Ascending aorta (tissue), 2 donors: ENCODE measurements at regions not wholly inside any gene's neighbourhood (a gene's known extent, or its start where the extent isn't known, plus 50 kb on each side); places are given as distances from the start of the nearest gene placed in this dataset.

Experiments used
- DNase-seq, 2 donors: peaks; one replicate each; pipeline ENCODE4 v3.0.0-alpha.2; 2019; ENCODE audit warnings: low spot score in 2 of 2
- H3K27ac ChIP-seq, 2 donors: fragments of 200-600 bp; sonication (generic); one replicate each; pipeline ENCODE4 v1.5.1; 2016 to 2017; ENCODE audit warnings: mild to moderate bottlenecking in 1 of 2
- H3K27me3 ChIP-seq: fragments of 200-600 bp; sonication (generic); one replicate; pipeline ENCODE4 v1.5.1; 2017
- H3K36me3 ChIP-seq, 2 donors: fragments of 200-600 bp; sonication (generic); one replicate each; pipeline ENCODE4 v1.5.1; 2016
- H3K4me1 ChIP-seq, 2 donors: fragments of 200-600 bp; sonication (generic); one replicate each; pipeline ENCODE4 v1.5.1; 2016 to 2017; ENCODE audit warnings: mild to moderate bottlenecking in 1 of 2
- H3K4me3 ChIP-seq, 2 donors: fragments of 200-600 bp; sonication (generic); one replicate each; pipeline ENCODE4 v1.5.1; 2016 to 2017; ENCODE audit warnings: mild to moderate bottlenecking in 1 of 2
- H3K9me3 ChIP-seq, 2 donors: fragments of 200-600 bp; sonication (generic); one replicate each; pipeline ENCODE4 v1.5.1; 2016
- intact Hi-C: fragments of 100-400 bp; cut with DNase I; formaldehyde crosslinking; loops from one replicate; pipeline ENCODE4 v1.15.1; 2023
- TF ChIP-seq, protein P1 (sequence below), 3 experiments: fragments of 200-600 bp in 2 of 3; fragments of 450-650 bp in 1 of 3; sonication (generic) in 2 of 3; IDR thresholded peaks; one replicate each; pipeline ENCODE4 v1.5.1; 2016 to 2019; ENCODE audit warnings: antibody characterized with exemption in 3 of 3, mild to moderate bottlenecking in 1 of 3, moderate library complexity in 1 of 3

DNA sequence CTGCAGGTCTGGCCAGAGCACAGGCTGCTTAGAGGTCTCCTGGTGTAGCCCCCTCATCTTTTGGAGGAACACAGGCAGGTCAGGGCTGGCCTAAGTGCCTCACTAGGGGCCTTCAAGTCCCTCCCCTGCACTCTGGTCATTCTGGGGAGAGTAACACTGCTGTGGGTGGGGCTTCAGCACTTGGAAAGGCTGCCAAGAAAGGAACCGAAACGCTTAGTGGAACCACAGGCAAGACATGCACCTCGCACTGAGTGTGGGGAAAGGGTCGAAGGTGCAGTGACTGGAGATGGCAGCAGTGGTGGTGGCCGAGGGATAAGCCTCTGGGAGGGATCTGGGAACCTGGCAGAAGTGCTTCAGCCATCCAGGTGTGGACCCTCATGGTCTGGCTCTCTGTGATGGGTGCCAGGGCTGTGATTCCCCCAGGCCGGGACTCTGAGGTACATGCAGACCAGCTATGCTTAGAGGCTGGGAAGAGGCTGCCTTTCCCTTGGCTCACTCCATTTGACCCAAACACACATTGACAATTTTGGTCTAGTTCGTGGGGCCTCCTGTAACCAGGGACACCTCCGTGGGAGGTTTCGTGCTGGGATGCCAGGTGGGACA lies 182.9 kb upstream of the CSF3R start:
- no peak for DNase-seq
- Histone ChIP-seq H3K4me1 (no peaks in the 10 kb centered on the region), H3K27me3 (no peaks in the 10 kb centered on the region), H3K4me3 (no peak overlapping the region), H3K36me3 (no peaks in the 10 kb centered on the region), H3K9me3 (no peaks in the 10 kb centered on the region), H3K27ac (no peak overlapping the region)
- intact Hi-C loops, result no loop called here
- TF ChIP-seq, protein P1, sequence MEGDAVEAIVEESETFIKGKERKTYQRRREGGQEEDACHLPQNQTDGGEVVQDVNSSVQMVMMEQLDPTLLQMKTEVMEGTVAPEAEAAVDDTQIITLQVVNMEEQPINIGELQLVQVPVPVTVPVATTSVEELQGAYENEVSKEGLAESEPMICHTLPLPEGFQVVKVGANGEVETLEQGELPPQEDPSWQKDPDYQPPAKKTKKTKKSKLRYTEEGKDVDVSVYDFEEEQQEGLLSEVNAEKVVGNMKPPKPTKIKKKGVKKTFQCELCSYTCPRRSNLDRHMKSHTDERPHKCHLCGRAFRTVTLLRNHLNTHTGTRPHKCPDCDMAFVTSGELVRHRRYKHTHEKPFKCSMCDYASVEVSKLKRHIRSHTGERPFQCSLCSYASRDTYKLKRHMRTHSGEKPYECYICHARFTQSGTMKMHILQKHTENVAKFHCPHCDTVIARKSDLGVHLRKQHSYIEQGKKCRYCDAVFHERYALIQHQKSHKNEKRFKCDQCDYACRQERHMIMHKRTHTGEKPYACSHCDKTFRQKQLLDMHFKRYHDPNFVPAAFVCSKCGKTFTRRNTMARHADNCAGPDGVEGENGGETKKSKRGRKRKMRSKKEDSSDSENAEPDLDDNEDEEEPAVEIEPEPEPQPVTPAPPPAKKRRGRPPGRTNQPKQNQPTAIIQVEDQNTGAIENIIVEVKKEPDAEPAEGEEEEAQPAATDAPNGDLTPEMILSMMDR (IDR thresholded peaks at IDR 0.05), result no peak

DNA sequence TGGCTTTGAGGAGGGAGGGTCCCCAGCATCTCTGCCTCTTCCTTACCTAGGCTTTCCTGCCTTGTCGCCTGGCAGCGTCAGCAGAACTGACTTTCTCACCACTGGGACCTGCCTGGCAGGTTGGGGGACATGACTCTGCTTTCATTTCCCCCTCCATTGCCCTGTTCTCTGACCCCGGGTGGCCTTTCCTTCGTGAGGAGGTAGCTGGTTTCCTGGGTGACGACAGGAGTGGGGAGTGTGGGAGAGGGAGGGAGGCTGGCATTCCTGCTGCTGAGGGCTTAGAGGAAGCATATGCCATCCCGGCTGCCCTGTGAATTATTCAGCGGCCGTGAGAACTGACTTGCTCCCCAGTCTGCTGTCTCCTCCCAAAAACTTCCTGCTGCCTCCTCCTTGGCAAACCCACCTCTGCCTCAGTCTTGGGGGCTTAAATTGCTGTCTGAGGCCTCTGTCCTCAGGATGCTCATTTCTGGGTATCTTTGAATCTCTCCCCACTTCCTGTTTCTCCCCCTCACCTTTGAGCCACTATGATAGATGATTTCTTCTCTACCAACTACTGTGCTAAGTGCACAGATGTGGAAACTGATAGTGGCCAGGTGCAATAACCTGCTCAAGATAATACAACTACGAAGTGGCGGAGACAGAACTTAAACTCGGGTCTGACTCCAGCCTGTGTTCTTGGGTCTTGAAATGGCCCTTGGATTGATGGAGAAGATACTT lies 182.0 kb upstream of the CSF3R start:
- no peak for DNase-seq
- Histone ChIP-seq H3K36me3 (no peaks in the 10 kb centered on the region), H3K27ac (no peak overlapping the region), H3K4me3 (no peak overlapping the region), H3K4me1 (no peaks in the 10 kb centered on the region), H3K9me3 (no peaks in the 10 kb centered on the region), H3K27me3 (no peaks in the 10 kb centered on the region)
- intact Hi-C loops, result no loop called here
- TF ChIP-seq, protein P1 (IDR thresholded peaks at IDR 0.05), result no peak

DNA sequence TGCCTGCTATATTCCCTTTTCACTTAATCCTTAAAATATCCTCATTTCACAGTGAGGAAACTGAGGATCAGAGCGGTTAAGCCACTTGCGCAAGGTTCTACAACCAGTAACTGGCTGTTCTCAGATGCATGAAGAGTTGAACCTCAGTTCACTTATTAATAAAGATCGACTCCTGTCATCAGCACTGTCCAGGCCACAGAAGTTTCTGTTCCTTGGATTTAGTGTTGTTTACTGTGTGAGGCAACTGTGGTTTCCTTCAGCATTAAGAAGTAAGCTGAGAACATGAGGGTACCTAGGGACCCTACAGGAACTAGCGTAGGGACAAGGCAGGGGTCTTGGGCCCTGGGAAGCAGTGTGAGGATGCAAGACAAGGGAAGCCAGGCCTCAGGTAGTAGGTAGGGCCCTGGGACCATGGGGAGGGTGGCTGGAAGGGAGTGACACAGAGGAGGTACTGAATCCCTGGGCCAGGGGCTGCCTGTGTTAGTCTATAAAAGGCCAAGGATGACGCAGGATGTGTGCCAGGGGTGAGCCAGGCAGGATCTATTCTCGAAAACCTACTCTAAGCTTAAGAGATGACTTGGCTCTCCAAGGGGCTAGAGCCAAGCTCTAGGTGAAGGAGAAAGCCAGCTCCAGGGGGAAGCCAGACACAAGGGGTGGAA lies 181.2 kb upstream of the CSF3R start:
- no peaks in the 10 kb centered on the region for H3K9me3 ChIP-seq
- H3K4me1 ChIP-seq, result no peaks in the 10 kb centered on the region
- peaks cover 3% of the 10 kb centered on the region for H3K27me3 ChIP-seq
- intact Hi-C loops, result no loop called here
- H3K36me3 ChIP-seq, result no peaks in the 10 kb centered on the region
- TF ChIP-seq, protein P1 (IDR thresholded peaks at IDR 0.05), result no peak
- DNase-seq, result no peak
- no peak overlapping the region for H3K4me3 ChIP-seq
- no peak overlapping the region for H3K27ac ChIP-seq

DNA sequence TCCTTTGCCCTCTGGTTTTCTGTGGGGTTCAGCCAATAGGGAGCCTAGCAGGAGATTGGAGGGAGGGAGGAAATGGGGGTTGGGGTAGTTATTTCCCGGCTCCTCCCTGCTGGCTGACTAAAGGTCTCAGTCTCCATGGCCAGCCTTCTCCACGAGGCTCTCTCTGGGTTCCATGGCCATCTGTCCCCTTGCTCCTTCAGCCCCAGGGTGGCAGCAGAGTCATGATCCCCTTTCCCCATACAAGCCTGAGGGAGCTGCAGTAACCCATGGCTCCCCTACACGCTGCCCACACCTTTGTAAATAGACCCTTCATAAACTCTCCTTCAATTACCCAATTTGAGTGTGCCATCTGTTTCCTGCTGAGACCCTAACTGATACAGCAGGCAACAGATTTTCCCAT lies 176.1 kb upstream of the CSF3R start:
- peaks cover 3% of the 10 kb centered on the region for H3K27me3 ChIP-seq
- intact Hi-C loops, result no loop called here

DNA sequence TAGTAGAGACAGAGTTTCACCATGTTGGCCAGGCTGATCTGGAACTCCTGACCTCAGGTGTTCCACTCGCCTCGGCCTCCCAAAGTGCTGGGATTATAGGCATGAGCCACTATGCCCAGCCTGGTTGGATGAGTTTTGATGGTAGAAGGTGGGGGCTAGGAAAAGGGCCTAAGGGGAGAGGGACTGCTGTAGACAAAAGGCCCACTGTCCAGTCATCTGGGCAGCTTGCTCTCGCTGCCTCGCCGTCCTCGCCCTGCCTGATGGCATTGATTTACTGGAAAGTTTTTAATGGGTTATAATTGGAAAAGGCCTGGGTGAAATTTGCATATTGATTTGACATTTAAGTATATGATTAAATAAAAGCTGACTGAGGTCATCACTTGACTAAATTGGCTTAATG lies 175.1 kb upstream of the CSF3R start:
- no peak for DNase-seq
- H3K36me3 ChIP-seq, result no peaks in the 10 kb centered on the region
- no peak overlapping the region for H3K27ac ChIP-seq
- no peaks in the 10 kb centered on the region for H3K9me3 ChIP-seq
- intact Hi-C loops, result no loop called here
- TF ChIP-seq, protein P1 (IDR thresholded peaks at IDR 0.05), result no peak
- H3K27me3 ChIP-seq, result peaks cover 3% of the 10 kb centered on the region
- no peak overlapping the region for H3K4me3 ChIP-seq
- H3K4me1 ChIP-seq, result no peaks in the 10 kb centered on the region

More for the DNA sequence above, 176.1 kb upstream of the CSF3R start:
- DNase-seq, result no peak
- no peaks in the 10 kb centered on the region for H3K4me1 ChIP-seq
- no peak overlapping the region for H3K4me3 ChIP-seq
- TF ChIP-seq, protein P1 (IDR thresholded peaks at IDR 0.05), result no peak
- no peaks in the 10 kb centered on the region for H3K9me3 ChIP-seq
- no peak overlapping the region for H3K27ac ChIP-seq
- H3K36me3 ChIP-seq, result no peaks in the 10 kb centered on the region
